GM12801 (cell line): ENCODE measurements at regions not wholly inside any gene's neighbourhood (a gene's known extent, or its start where the extent isn't known, plus 50 kb on each side); places are given as distances from the start of the nearest gene placed in this dataset.

Experiments
- CTCF ChIP-seq: IDR thresholded peaks from one replicate; pipeline ENCODE4 v1.5.1; 2011; ENCODE audit warnings: control low read depth; ENCODE audit not compliant: insufficient read length; ENCODE audit errors: extremely low read depth

GRCh38 chr6:18545726-18546125, 158.6 kb downstream of the RNF144B start:
- TF ChIP-seq CTCF: no peak

- no peak for TF ChIP-seq CTCF
Observed at GRCh38 chr6:18550119-18550518, 163.0 kb downstream of the RNF144B start.

- TF ChIP-seq CTCF: no peak
Observed at GRCh38 chr6:18551228-18551627, 164.1 kb downstream of the RNF144B start.

GRCh38 chr6:18555750-18556149, 168.6 kb downstream of the RNF144B start:
- no peak for TF ChIP-seq CTCF

GRCh38 chr6:18561037-18561750, 174.0 kb downstream of the RNF144B start:
- no peak for TF ChIP-seq CTCF

GRCh38 chr6:18562726-18563125, 175.6 kb downstream of the RNF144B start:
- TF ChIP-seq CTCF: no peak

GRCh38 chr6:18564775-18565174, 177.6 kb downstream of the RNF144B start:
- TF ChIP-seq CTCF: no peak
